GM21619 (cell line): ENCODE measurements at regions not wholly inside any gene's neighbourhood (a gene's known extent, or its start where the extent isn't known, plus 50 kb on each side); places are given as distances from the start of the nearest gene placed in this dataset.
"Not testable (repeated sequence)": the region's sequence is repeated elsewhere in the genome, so short reads cannot be mapped to it uniquely, and the experiment has no call there.

Experiments used
- ATAC-seq: cut with Tn5 transposase; IDR thresholded peaks from one replicate; pipeline ENCODE4 v1.9.1; 2021; ENCODE audit not compliant: unreplicated experiment

DNA sequence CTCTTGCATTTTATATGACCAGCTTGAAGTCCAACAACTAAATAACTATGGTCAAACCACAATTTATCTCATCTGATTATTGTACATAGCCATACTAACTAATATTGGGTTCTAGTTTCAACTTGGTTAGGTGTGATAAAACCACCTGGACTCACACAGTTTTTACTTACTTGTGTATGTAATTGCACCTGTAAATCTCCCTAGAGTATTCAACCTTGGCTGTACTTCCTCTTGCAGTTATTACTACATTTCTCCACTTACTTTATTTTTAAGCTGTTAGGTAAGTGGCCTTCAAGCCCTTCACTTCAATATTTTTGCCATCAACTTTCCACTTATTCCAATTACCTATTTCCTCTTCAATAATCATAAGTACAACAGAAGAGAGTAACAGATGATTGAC is 115.8 kb upstream of the ANKRD50 start:
- no peak for ATAC-seq

- no peak for ATAC-seq
Observed at GRCh38 chr4:124817531-124817930, 105.0 kb upstream of the ANKRD50 start.

- not testable (repeated sequence) for ATAC-seq
Observed at GRCh38 chr4:124812203-124812602, 99.7 kb upstream of the ANKRD50 start.

DNA sequence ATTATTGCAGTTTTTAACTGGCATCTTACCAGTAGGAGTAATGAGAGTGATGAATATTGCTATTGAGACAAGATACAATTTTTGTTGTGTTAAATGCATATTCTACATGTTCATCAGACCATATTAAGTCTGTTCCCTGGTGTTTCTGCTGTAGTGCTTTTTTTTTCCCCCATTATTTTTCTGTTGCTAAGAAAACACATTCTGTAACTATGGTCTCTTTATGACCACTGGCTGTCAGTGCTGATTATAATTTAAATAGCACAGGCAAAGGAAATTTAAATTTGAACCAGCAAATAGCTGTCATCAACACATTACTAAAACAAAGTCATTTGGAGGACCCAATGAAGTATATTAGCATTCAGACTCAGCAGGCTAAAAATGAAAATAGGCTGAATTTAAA is 98.3 kb upstream of the ANKRD50 start:
- ATAC-seq, result no peak

DNA sequence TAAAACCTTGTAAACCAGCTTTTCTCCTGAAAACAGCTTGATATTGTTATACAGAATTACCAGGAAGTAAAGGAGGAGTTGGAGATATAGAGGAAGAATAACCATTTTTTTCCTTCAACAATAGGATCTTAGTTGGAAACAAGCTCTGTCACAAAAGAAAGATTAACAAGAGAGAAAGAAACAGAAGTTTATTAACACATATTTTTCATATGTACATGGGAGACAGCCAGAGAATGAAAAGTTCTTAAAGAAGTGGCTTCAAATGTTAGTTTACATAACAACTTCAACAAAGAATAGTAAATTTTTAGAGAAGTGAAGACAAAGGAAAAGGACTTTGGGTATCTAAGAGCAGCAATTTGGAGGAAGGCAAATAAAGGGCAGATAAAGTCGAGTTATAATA is 94.9 kb upstream of the ANKRD50 start:
- ATAC-seq, result no peak

DNA sequence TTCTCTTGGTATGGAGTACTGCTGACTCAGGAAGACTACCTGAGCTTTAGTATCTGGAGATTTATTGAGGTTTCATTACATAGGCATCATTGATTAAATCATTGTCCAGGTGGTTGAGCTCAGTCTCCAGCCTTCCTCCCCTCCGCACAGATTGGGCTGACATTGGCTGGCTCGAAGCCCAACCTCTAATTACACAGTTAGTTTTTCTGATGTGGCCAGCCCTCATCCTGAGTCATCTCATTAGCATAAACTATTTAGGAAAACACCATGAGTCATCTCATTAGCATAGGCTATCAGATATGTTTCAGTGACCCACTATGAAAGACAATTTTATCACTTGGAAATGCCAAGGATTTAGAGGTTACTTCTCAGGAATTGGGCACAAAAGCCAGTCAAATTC is 93.9 kb upstream of the ANKRD50 start:
- ATAC-seq, result no peak

DNA sequence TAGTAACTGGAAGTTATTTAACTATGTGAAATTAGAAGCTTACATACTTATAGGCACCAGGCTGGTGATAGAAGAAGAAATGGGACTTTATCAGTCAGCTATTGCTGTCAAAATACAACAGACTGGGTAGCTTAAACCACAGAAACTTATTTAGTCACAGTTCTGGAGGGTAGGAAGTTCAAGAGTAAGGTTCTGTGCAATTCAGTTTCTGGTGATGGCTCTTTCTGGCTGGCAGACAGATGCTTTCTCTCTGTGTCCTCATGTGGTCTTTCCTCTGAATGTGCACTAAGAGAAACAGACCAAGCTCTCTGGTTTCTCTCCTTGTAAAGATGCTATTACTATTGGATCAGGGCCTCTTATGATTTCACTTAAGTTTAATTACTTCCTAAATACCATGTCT is 92.1 kb upstream of the ANKRD50 start:
- ATAC-seq, result peak; percentile 86

DNA sequence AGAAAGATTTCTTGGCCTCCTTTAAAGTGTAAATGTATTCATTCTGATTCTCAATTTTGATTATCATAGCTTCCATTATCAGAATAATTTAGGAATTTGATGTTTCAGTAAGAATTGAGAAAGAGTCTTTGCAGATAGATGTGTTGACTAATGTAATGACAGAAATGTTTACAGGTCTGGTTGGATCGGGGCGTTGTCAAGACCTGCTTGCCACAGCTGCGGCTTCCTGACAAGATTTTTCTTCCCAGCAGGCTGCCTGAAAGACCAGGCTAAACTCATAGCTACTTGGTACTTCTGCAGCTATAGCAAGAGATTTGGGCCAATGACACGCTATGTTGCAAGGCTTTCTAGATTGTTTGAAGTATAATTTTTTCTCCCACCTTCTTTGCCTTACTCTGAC is 91.5 kb upstream of the ANKRD50 start:
- peak; percentile 5 for ATAC-seq

- ATAC-seq, result no peak
Observed at GRCh38 chr4:124803641-124804040, 91.1 kb upstream of the ANKRD50 start.

DNA sequence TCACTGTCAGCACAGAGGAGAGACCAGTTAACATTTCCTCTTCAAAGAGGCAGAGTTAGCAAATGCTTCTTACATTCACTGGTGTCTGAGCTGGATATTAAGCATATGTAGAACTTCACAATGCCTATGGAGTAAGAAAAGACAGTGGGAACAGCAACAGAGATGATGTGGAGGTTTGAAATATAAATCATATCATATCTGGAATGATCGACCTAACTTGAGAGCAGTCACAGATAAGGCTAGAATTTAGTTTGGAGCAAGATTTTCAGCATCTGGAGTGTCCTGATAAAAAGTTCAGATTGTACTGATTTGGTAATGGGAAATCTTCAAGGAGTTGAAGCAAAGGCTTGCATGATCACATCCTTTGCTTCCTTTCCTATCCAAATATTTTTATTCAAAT is 90.5 kb upstream of the ANKRD50 start:
- no peak for ATAC-seq

GRCh38 chr4:124797223-124797622 is 84.7 kb upstream of the ANKRD50 start:
- no peak for ATAC-seq

DNA sequence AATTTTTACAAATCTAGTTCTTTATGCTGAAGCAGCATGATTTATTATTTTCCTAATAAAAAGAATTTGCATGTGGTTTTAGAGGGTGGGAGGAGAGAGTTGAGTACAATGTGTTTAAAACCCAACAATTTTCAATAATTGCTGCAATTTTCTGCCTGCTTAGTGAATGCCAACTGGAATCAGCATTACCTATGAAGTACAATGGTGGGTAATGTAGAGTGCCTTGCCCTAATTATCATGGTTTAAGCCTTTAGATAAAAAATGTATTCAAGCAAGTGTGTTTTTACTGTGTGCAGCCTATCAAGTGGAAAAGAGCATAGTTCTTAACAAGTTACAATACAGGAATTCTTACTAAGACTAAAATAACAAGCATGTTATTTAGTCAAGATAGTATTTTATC is 77.9 kb upstream of the ANKRD50 start:
- no peak for ATAC-seq

DNA sequence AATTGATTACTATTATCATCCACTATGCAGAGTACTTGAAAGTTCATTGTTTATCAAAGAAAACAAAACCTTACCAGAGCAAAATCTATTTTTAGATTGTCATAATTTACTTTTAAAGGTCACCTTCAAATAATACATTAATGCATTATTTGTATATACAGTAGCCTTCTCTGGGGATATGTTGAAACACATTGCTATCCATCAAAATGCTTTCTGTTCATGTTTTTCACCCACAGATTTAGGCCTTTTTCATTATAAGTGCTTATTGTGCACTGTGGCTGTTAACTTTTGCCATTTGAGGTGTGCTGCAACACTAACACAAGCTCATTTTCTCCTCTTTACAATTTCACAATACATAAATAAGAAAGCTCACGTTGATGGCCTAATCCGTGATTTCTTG is 74.1 kb upstream of the ANKRD50 start:
- no peak for ATAC-seq

GRCh38 chr4:124785645-124786044 is 73.1 kb upstream of the ANKRD50 start:
- no peak for ATAC-seq

GRCh38 chr4:124783847-124784246 is 71.3 kb upstream of the ANKRD50 start:
- no peak for ATAC-seq

GRCh38 chr4:124777007-124777406 is 64.5 kb upstream of the ANKRD50 start:
- no peak for ATAC-seq

GRCh38 chr4:124768596-124769365 is 56.2 kb upstream of the ANKRD50 start:
- ATAC-seq, result no peak

DNA sequence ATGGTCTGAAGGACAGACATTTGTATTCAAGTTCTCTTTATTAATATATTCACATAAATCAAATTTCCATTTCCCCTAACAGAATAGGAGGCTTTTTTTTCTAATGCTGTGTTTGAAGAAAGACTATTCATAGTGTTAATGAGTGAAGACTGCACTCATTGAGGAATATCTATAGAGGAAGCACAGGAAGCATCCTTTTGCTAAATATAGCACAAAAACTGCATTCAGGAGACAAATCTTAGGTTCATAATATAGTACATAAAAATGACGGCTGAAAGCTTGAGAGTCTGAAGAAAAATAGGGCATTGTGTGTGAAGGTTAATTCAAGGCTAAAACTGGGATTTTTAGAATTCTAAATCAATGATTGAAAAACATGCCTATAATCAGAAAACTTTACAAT is 50.4 kb upstream of the ANKRD50 start:
- no peak for ATAC-seq
